ENCODE measurements at regions not wholly inside any gene's neighbourhood (a gene's known extent, or its start where the extent isn't known, plus 50 kb on each side); places are given as distances from the start of the nearest gene placed in this dataset.
A peak's percentile ranks its signal among the peaks of the same experiment; 100 is the strongest.

DNA sequence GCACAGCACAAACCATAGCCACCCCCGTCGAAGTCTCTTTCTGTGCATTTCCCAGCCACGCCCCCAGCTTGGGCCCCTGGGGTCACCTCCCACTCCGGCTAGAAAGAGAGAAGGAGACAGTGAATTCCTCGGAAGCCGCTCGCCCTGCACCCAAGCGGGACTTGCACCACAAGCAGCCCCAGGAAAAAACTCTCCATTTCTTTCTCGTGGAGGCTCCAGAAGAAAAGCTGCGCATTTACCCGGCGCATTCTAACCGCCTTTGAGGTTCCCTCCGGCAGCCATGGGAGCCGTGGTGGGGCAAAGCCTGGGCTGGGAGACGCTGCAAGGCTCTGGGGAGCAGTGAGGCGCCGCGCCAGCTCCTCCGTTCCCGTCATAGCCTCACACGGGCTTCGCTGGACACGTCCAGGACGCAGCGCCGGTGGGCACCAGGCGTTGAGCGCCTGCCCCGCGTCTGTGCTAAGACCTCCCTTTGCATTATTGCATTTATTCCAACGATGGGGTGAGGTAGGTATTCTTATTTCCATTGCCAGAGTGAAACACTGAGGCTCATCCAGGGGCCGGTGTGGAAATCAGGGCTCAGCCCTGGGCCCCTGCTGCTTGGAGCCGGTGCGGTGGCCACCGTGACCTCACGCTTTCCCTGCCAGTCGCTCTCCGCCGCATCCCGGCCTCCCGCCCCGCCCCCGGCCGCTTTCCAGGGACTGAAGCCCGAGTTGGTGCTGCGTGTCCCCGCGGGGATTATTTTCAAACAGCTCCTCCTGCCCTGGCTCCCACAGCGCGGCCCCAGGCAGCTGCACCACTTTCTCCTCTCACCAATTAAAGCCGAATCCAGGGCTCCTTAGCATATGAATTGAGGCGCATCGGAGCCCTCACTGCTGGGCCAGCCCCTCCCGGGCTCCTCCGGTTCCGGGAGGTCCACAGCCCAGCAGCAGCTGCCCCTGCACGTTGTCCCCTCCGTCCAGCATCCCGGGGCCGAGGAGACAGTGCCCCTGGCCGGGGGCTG is 148.3 kb upstream of the AFDN start (continued):
- TF ChIP-seq AGO2 (optimal IDR thresholded peaks at IDR 0.05; ENCODE audit: low read depth, low read length): peak; percentile 76
- TF ChIP-seq RBFOX2 (IDR thresholded peaks at IDR 0.05; ENCODE audit: low read depth, low read length): peak; percentile 68
- peak; percentile 54; the same call in 1 of the 2 replicates for TF ChIP-seq SALL1 (CRISPR knock-in tag; IDR thresholded peaks at IDR 0.05)
- TF ChIP-seq CC2D1A (CRISPR knock-in tag; IDR thresholded peaks at IDR 0.05): no peak
- TF ChIP-seq SOX13 (IDR thresholded peaks at IDR 0.05): no peak
- no peak for TF ChIP-seq SOX13 (CRISPR knock-in tag; conservative IDR thresholded peaks at IDR 0.05 in 1 of 2, IDR thresholded peaks at IDR 0.05 in 1 of 2)
- TF ChIP-seq, protein P1, sequence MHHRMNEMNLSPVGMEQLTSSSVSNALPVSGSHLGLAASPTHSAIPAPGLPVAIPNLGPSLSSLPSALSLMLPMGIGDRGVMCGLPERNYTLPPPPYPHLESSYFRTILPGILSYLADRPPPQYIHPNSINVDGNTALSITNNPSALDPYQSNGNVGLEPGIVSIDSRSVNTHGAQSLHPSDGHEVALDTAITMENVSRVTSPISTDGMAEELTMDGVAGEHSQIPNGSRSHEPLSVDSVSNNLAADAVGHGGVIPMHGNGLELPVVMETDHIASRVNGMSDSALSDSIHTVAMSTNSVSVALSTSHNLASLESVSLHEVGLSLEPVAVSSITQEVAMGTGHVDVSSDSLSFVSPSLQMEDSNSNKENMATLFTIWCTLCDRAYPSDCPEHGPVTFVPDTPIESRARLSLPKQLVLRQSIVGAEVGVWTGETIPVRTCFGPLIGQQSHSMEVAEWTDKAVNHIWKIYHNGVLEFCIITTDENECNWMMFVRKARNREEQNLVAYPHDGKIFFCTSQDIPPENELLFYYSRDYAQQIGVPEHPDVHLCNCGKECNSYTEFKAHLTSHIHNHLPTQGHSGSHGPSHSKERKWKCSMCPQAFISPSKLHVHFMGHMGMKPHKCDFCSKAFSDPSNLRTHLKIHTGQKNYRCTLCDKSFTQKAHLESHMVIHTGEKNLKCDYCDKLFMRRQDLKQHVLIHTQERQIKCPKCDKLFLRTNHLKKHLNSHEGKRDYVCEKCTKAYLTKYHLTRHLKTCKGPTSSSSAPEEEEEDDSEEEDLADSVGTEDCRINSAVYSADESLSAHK (CRISPR knock-in tag; IDR thresholded peaks at IDR 0.05; ENCODE audit: borderline replicate concordance): no peak
- no peak for TF ChIP-seq ZNF7 (CRISPR knock-in tag; IDR thresholded peaks at IDR 0.05)
- TF ChIP-seq ZNF75D (CRISPR knock-in tag; IDR thresholded peaks at IDR 0.05; ENCODE audit: borderline replicate concordance): no peak
- no peak for TF ChIP-seq ZNF10 (CRISPR knock-in tag; IDR thresholded peaks at IDR 0.05; ENCODE audit: borderline replicate concordance, low read depth)
- no peak for TF ChIP-seq JUNB (CRISPR knock-in tag; IDR thresholded peaks at IDR 0.05; ENCODE audit: borderline replicate concordance)
- TF ChIP-seq, protein P2, sequence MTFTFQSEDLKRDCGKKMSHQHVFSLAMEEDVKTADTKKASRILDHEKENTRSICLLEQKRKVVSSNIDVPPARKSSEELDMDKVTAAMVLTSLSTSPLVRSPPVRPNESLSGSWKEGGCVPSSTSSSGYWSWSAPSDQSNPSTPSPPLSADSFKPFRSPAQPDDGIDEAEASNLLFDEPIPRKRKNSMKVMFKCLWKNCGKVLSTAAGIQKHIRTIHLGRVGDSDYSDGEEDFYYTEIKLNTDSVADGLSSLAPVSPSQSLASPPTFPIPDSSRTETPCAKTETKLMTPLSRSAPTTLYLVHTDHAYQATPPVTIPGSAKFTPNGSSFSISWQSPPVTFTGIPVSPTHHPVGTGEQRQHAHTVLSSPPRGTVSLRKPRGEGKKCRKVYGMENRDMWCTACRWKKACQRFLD (CRISPR knock-in tag; IDR thresholded peaks at IDR 0.05; ENCODE audit: borderline replicate concordance): no peak
- no peak for TF ChIP-seq SATB2 (CRISPR knock-in tag; IDR thresholded peaks at IDR 0.05)
- TF ChIP-seq ZNF430 (CRISPR knock-in tag; IDR thresholded peaks at IDR 0.05): peak; percentile 61; the same call in 1 of the 2 replicates
- no peak for TF ChIP-seq ZNF746 (CRISPR knock-in tag; IDR thresholded peaks at IDR 0.05)
- no peak for TF ChIP-seq HMG20A (CRISPR knock-in tag; IDR thresholded peaks at IDR 0.05; ENCODE audit: borderline replicate concordance)
- no peak for TF ChIP-seq CREM (IDR thresholded peaks at IDR 0.05)
- no peak for TF ChIP-seq CREM (CRISPR knock-in tag; IDR thresholded peaks at IDR 0.05)
- 0 out of 2 replicates have a peak, but pooled peaks have one; percentile 51 for TF ChIP-seq ZNF598 (CRISPR knock-in tag; IDR thresholded peaks at IDR 0.05; ENCODE audit: borderline replicate concordance)
- TF ChIP-seq, protein P3, sequence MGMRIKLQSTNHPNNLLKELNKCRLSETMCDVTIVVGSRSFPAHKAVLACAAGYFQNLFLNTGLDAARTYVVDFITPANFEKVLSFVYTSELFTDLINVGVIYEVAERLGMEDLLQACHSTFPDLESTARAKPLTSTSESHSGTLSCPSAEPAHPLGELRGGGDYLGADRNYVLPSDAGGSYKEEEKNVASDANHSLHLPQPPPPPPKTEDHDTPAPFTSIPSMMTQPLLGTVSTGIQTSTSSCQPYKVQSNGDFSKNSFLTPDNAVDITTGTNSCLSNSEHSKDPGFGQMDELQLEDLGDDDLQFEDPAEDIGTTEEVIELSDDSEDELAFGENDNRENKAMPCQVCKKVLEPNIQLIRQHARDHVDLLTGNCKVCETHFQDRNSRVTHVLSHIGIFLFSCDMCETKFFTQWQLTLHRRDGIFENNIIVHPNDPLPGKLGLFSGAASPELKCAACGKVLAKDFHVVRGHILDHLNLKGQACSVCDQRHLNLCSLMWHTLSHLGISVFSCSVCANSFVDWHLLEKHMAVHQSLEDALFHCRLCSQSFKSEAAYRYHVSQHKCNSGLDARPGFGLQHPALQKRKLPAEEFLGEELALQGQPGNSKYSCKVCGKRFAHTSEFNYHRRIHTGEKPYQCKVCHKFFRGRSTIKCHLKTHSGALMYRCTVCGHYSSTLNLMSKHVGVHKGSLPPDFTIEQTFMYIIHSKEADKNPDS (CRISPR knock-in tag; IDR thresholded peaks at IDR 0.05): no peak
- no peak for TF ChIP-seq SKI (IDR thresholded peaks at IDR 0.05; ENCODE audit: partially characterized antibody)
- no peak for TF ChIP-seq TRIM24 (CRISPR knock-in tag; IDR thresholded peaks at IDR 0.05)
- no peak for TF ChIP-seq MED13 (CRISPR knock-in tag; IDR thresholded peaks at IDR 0.05)
- TF ChIP-seq GLI4 (CRISPR knock-in tag; IDR thresholded peaks at IDR 0.05; ENCODE audit: borderline replicate concordance): no peak
- 0 out of 2 replicates have a peak, but pooled peaks have one; percentile 21 for TF ChIP-seq ZFX (CRISPR knock-in tag; IDR thresholded peaks at IDR 0.05; ENCODE audit: low read depth)
